ENCODE measurements at regions not wholly inside any gene's neighbourhood (a gene's known extent, or its start where the extent isn't known, plus 50 kb on each side); places are given as distances from the start of the nearest gene placed in this dataset.

- TF ChIP-seq CTCF (IDR thresholded peaks at IDR 0.05), result no peak
- TF ChIP-seq POLR2A (IDR thresholded peaks at IDR 0.05; ENCODE audit: low read depth), result no peak
Measured at GRCh38 chr16:76819226-76819916, 371.6 kb upstream of the MON1B start.
